SU-DHL-6 (cell line): ENCODE measurements at regions not wholly inside any gene's neighbourhood (a gene's known extent, or its start where the extent isn't known, plus 50 kb on each side); places are given as distances from the start of the nearest gene placed in this dataset.

Source experiments
- H2AFZ ChIP-seq: fragments of 200-600 bp; sonication (generic); 2 replicates; pipeline ENCODE4 v1.6.1; 2014; ENCODE audit warnings: low read depth, mild to moderate bottlenecking, moderate library complexity, mixed read lengths, antibody characterized with exemption, low read length; ENCODE audit not compliant: severe bottlenecking
- H3F3A ChIP-seq: fragments of 200-600 bp; shearing (Covaris generic); 2 replicates; pipeline ENCODE4 v1.6.0; 2016; ENCODE audit warnings: antibody characterized with exemption, mild to moderate bottlenecking; ENCODE audit not compliant: insufficient read depth
- H3K27ac ChIP-seq: fragments of 200-600 bp; sonication (generic); 2 replicates; pipeline ENCODE4 v1.5.1; 2016; ENCODE audit warnings: low read depth, mild to moderate bottlenecking, low read length, moderate library complexity, mixed read lengths
- H3K27me3 ChIP-seq: fragments of 200-600 bp; sonication (generic), shearing (Covaris generic); 2 replicates; pipeline ENCODE4 v1.6.0; 2014; ENCODE audit warnings: mild to moderate bottlenecking, low read length
- H3K36me3 ChIP-seq: fragments of 200-600 bp; sonication (generic); 2 replicates; pipeline ENCODE4 v1.6.1; 2014; ENCODE audit warnings: mild to moderate bottlenecking, low read length, mixed read lengths
- H3K4me2 ChIP-seq: fragments of 300-600, 200-600 bp; shearing (Covaris generic), sonication (generic); 2 replicates; pipeline ENCODE4 v1.6.0; 2014; ENCODE audit warnings: low read length, low read depth, mild to moderate bottlenecking; ENCODE audit not compliant: poor library complexity, severe bottlenecking
- H3K4me3 ChIP-seq: fragments of 200-600 bp; sonication (generic); 2 replicates; pipeline ENCODE4 v1.5.1; 2014; ENCODE audit warnings: antibody characterized with exemption, low read length, mild to moderate bottlenecking, mixed read lengths; ENCODE audit not compliant: insufficient read depth, poor library complexity, severe bottlenecking
- H3K79me2 ChIP-seq: fragments of 200-600 bp; sonication (generic); 2 replicates; pipeline ENCODE4 v1.6.1; 2014; ENCODE audit warnings: mild to moderate bottlenecking, low read length, moderate library complexity; ENCODE audit not compliant: insufficient read depth
- H3K9ac ChIP-seq: fragments of 200-600 bp; sonication (generic); 2 replicates; pipeline ENCODE4 v1.7.0; 2014; ENCODE audit warnings: mild to moderate bottlenecking, low read length
- H3K9me2 ChIP-seq: fragments of 200-600 bp; sonication (generic); replicated peaks from 2 replicates; pipeline ENCODE4 v1.6.1; 2014; ENCODE audit warnings: low read length; ENCODE audit not compliant: insufficient read depth
- H3K9me3 ChIP-seq: fragments of 200-600 bp; sonication (generic); 2 replicates; pipeline ENCODE4 v1.6.1; 2014; ENCODE audit warnings: low read length, mixed read lengths; ENCODE audit not compliant: insufficient read depth
- H4K20me1 ChIP-seq: fragments of 200-600 bp; sonication (generic); 2 replicates; pipeline ENCODE4 v1.6.1; 2014; ENCODE audit warnings: low read depth, mild to moderate bottlenecking, antibody characterized with exemption, low read length, moderate library complexity, mixed read lengths
- EZH2phosphoT487 ChIP-seq: fragments of 200-600 bp; sonication (generic), shearing (Covaris generic); conservative IDR thresholded peaks from 2 replicates; pipeline ENCODE4 v1.6.1; 2018; ENCODE audit warnings: mild to moderate bottlenecking, antibody characterized with exemption, low read length, moderate library complexity, mixed read lengths
- TF ChIP-seq, protein P1 (sequence below): fragments of 200-600 bp; sonication (generic); IDR thresholded peaks from one replicate; pipeline ENCODE4 v1.5.1; 2017; ENCODE audit warnings: antibody characterized with exemption, mild to moderate bottlenecking, low read length, moderate library complexity; ENCODE audit not compliant: insufficient read depth, poor library complexity, severe bottlenecking

DNA sequence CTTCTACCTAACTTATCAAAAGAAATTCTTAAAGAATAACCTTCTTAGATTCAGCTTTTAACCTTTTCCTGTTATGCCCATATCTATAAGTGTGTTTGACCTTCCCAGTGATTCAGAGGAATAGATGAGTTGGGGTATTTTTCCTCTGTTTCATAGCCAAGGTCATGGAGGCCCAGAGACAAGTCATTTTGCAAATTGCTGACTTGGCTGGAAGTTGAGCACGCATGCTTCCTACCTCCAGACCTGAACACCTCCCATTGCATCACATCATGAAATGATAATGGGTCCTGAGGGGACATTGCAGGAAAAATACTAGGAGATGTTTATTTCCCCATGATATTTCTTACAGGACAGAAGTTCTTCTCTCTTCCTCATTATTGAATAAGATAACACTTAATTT is 158.6 kb upstream of the LMCD1 start:
- H3K27ac ChIP-seq = no peak overlapping the region
- H3K9me3 ChIP-seq = peaks cover 8% of the 10 kb centered on the region; the same call in 1 of the 2 replicates
- no peaks in the 10 kb centered on the region for H3F3A ChIP-seq
- H3K36me3 ChIP-seq = peaks cover 19% of the 10 kb centered on the region; the same call in 1 of the 2 replicates
- H3K9me2 ChIP-seq = no peaks in the 10 kb centered on the region
- no peaks in the 10 kb centered on the region for H4K20me1 ChIP-seq
- no peak overlapping the region for H2AFZ ChIP-seq
- no peaks in the 10 kb centered on the region for H3K27me3 ChIP-seq
- TF ChIP-seq, protein P1, sequence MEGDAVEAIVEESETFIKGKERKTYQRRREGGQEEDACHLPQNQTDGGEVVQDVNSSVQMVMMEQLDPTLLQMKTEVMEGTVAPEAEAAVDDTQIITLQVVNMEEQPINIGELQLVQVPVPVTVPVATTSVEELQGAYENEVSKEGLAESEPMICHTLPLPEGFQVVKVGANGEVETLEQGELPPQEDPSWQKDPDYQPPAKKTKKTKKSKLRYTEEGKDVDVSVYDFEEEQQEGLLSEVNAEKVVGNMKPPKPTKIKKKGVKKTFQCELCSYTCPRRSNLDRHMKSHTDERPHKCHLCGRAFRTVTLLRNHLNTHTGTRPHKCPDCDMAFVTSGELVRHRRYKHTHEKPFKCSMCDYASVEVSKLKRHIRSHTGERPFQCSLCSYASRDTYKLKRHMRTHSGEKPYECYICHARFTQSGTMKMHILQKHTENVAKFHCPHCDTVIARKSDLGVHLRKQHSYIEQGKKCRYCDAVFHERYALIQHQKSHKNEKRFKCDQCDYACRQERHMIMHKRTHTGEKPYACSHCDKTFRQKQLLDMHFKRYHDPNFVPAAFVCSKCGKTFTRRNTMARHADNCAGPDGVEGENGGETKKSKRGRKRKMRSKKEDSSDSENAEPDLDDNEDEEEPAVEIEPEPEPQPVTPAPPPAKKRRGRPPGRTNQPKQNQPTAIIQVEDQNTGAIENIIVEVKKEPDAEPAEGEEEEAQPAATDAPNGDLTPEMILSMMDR = no peak
- no peak overlapping the region for H3K9ac ChIP-seq
- no peak overlapping the region for H3K4me2 ChIP-seq
- no peak overlapping the region for H3K4me3 ChIP-seq
- no peaks in the 10 kb centered on the region for H3K79me2 ChIP-seq

DNA sequence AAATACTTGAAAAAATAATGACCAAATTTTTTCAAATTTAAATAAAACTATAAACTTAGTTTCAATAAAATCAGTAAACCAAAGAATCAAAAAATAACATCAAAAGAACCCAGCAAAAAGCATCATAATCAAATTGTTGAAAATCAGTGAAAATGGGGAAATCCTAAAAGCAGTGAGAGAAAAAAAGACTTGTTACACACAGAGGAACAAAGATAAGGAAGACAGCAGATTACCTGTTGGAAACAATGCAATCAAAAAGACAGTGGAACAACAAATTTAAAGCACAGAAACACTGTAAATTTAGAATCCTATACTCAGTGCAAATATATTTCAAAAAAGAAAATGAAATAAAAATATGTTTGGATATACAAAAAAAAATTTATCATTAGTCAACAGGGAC is 156.2 kb upstream of the LMCD1 start:
- H3K36me3 ChIP-seq = peaks cover 19% of the 10 kb centered on the region; the same call in 1 of the 2 replicates
- no peaks in the 10 kb centered on the region for H4K20me1 ChIP-seq
- H3K27ac ChIP-seq = no peak overlapping the region
- H3K9me3 ChIP-seq = peaks cover 8% of the 10 kb centered on the region; the same call in 1 of the 2 replicates
- no peaks in the 10 kb centered on the region for H3K27me3 ChIP-seq
- H3K4me3 ChIP-seq = no peak overlapping the region
- H2AFZ ChIP-seq = no peak overlapping the region
- no peak overlapping the region for H3K9ac ChIP-seq
- no peaks in the 10 kb centered on the region for H3K79me2 ChIP-seq
- no peak overlapping the region for H3K4me2 ChIP-seq
- H3F3A ChIP-seq = no peaks in the 10 kb centered on the region
- H3K9me2 ChIP-seq = no peaks in the 10 kb centered on the region
- no peak for TF ChIP-seq EZH2phosphoT487
- TF ChIP-seq, protein P1 = no peak

DNA sequence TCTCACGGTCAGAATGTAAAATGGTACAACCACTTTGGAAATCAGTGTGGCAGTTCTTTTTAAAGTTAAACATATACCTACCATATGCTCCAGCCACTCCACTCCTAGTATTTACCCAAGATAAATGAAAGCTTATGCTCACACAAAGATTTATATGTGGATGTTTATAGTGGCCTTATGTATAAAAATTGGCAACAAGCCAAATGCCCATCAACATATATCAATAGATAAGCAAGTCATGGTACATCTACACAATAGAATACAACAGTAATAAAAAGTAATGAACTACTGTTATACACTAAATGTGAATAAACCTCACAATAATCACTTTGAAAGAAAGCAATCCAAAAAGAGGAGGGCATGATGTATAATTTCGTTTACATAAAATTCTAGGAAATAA is 153.5 kb upstream of the LMCD1 start:
- Histone ChIP-seq H3F3A (no peaks in the 10 kb centered on the region), H3K27me3 (no peaks in the 10 kb centered on the region), H3K9ac (no peak overlapping the region), H3K79me2 (no peaks in the 10 kb centered on the region), H3K9me2 (no peaks in the 10 kb centered on the region), H2AFZ (no peak overlapping the region), H3K27ac (no peak overlapping the region), H3K4me3 (no peak overlapping the region), H4K20me1 (no peaks in the 10 kb centered on the region), H3K9me3 (peaks cover 8% of the 10 kb centered on the region; the same call in 1 of the 2 replicates), H3K36me3 (peaks cover 19% of the 10 kb centered on the region; the same call in 1 of the 2 replicates), H3K4me2 (no peak overlapping the region)
- TF ChIP-seq, protein P1 = no peak
- no peak for TF ChIP-seq EZH2phosphoT487
